ENCODE measurements at regions not wholly inside any gene's neighbourhood (a gene's known extent, or its start where the extent isn't known, plus 50 kb on each side); places are given as distances from the start of the nearest gene placed in this dataset.
"Not testable (repeated sequence)": the region's sequence is repeated elsewhere in the genome, so short reads cannot be mapped to it uniquely, and the experiment has no call there.

GRCh38 chr10:90031776-90032175 is 330.4 kb downstream of the KIF20B start:
- Histone ChIP-seq H3K4me3 (no peak overlapping the region), H3K4me2 (no peak overlapping the region), H3K27ac (no peak overlapping the region), H3K9me3 (no peaks in the 10 kb centered on the region; the same call in 2 of the 3 replicates), H3K4me1 (no peaks in the 10 kb centered on the region)
- ChIA-PET CTCF (no interaction called here), POLR2A (no interaction called here)
- ATAC-seq, result no peak
- FAIRE-seq, result no peak
- TF ChIP-seq HOXB13 (CRISPR knock-in tag; IDR thresholded peaks at IDR 0.05; ENCODE audit: low read depth), result no peak
- no peak for TF ChIP-seq BHLHE40 (IDR thresholded peaks at IDR 0.05; ENCODE audit: low read depth, low read length)
- TF ChIP-seq CEBPB (IDR thresholded peaks at IDR 0.05), result no peak
- no peak for TF ChIP-seq PHF8 (IDR thresholded peaks at IDR 0.05; ENCODE audit: borderline replicate concordance, low read depth)
- no peak for TF ChIP-seq HMGXB4 (CRISPR knock-in tag; IDR thresholded peaks at IDR 0.05; ENCODE audit: borderline replicate concordance)
- TF ChIP-seq REST (IDR thresholded peaks at IDR 0.05), result no peak
- no peak for TF ChIP-seq FOSL2 (IDR thresholded peaks at IDR 0.05)
- no peak for TF ChIP-seq FOSL2 (CRISPR knock-in tag; IDR thresholded peaks at IDR 0.05)
- no peak for TF ChIP-seq MAX (IDR thresholded peaks at IDR 0.05)
- no peak for TF ChIP-seq SMC3 (IDR thresholded peaks at IDR 0.05)
- no peak for TF ChIP-seq RARB (CRISPR knock-in tag; IDR thresholded peaks at IDR 0.05)
- TF ChIP-seq MYC (IDR thresholded peaks at IDR 0.05; ENCODE audit: borderline replicate concordance, low read length), result no peak
- no peak for TF ChIP-seq GATA3 (IDR thresholded peaks at IDR 0.05; ENCODE audit: borderline replicate concordance)
- TF ChIP-seq FOXS1 (CRISPR knock-in tag; IDR thresholded peaks at IDR 0.05), result no peak
- TF ChIP-seq NFE2L2 (conservative IDR thresholded peaks at IDR 0.05; ENCODE audit: low read length), result no peak
- no peak for TF ChIP-seq E2F6 (IDR thresholded peaks at IDR 0.05; ENCODE audit: borderline replicate concordance, low read depth)
- TF ChIP-seq HEYL (CRISPR knock-in tag; IDR thresholded peaks at IDR 0.05), result no peak
- TF ChIP-seq TFCP2L1 (CRISPR knock-in tag; IDR thresholded peaks at IDR 0.05), result no peak
- no peak for TF ChIP-seq KDM5A (IDR thresholded peaks at IDR 0.05)
- TF ChIP-seq RFX5 (IDR thresholded peaks at IDR 0.05), result no peak
- no peak for TF ChIP-seq TP53 (CRISPR knock-in tag; IDR thresholded peaks at IDR 0.05)
- DNase-seq (ENCODE audit: low read depth in 1 of 2, low spot score in 1 of 2), result no peak
- WGBS (ENCODE audit: missing lambda C conversion rate), result 19% methylated on average over 1 of the region's 1 CpG

GRCh38 chr10:90032519-90032918 is 331.1 kb downstream of the KIF20B start:
- no peak overlapping the region for H3K4me3 ChIP-seq
- CTCF ChIA-PET, result no interaction called here
- POLR2A ChIA-PET, result no interaction called here
- H3K27ac ChIP-seq, result no peak overlapping the region
- DNase-seq (ENCODE audit: low read depth in 1 of 2, low spot score in 1 of 2), result no peak
- FAIRE-seq, result no peak
- no peak for ATAC-seq
- H3K4me1 ChIP-seq, result no peaks in the 10 kb centered on the region
- TF ChIP-seq FOXS1 (CRISPR knock-in tag; IDR thresholded peaks at IDR 0.05) (no peak), MAZ (IDR thresholded peaks at IDR 0.05; ENCODE audit: borderline replicate concordance, low read depth, low read length) (no peak), HOXB13 (CRISPR knock-in tag; IDR thresholded peaks at IDR 0.05; ENCODE audit: low read depth) (no peak), CTCF (IDR thresholded peaks at IDR 0.05) (no peak)
- no peaks in the 10 kb centered on the region; the same call in 2 of the 3 replicates for H3K9me3 ChIP-seq
- H3K4me2 ChIP-seq, result no peak overlapping the region

GRCh38 chr10:90034862-90035261 is 333.5 kb downstream of the KIF20B start:
- CTCF ChIA-PET; DNase-seq (ENCODE audit: low read depth in 1 of 2, low spot score in 1 of 2); POLR2A ChIA-PET; H3K9me3 ChIP-seq; ATAC-seq; H3K4me1 ChIP-seq; FAIRE-seq; H3K4me3 ChIP-seq; H3K27ac ChIP-seq; H3K4me2 ChIP-seq: not testable (repeated sequence)
- 54% methylated on average over 5 of the region's 5 CpGs for WGBS (ENCODE audit: missing lambda C conversion rate)
